NCI-H2081 (cell line): ENCODE measurements at regions not wholly inside any gene's neighbourhood (a gene's known extent, or its start where the extent isn't known, plus 50 kb on each side); places are given as distances from the start of the nearest gene placed in this dataset.
A peak's percentile ranks its signal among the peaks of the same experiment; 100 is the strongest.
"Not testable (repeated sequence)": the region's sequence is repeated elsewhere in the genome, so short reads cannot be mapped to it uniquely, and the experiment has no call there.

Source experiments
- DNase-seq, 2 experiments: peaks; one replicate each; lab custom pipeline; 2025; lab: John Stamatoyannopoulos, UW

DNA sequence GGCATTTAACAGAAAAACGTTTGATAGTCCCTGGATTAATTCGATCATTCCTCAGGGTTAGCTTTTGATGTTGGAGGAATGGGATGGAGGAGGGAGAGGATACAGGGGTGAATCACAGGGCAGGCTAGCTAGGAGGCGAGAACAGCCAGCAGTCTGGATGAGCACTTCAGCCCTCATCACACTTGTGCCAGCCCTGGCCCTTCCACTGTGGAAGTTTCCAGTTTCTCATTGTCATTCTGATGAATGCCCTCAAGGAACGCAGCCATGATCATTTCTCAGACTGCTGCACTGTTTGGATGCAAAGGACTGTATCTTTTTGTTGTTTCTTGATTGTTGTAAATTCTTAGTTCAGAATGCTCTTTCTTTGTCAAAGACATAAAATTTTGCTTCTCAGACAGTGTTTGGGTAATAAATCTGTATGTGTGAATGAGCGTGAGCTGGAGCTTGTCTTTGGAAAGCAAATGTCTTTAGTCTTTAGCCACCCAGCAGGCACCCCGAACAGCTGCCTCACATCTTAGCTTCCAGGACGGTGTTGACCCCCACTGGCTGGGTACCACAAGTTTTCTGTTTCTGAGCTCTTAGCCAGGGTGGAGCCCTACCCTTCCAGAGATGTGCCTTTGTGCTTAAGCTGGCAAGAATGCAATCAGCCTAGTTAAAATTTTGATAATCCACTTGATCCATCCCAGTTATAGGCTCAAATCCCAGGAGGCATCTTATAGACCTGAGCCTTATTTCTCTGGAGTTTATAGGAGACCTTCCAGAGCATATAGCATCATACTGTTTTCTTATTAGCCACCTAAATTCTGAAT, 121.1 kb downstream of the PDCD6IP start:
- DNase-seq: no peak

DNA sequence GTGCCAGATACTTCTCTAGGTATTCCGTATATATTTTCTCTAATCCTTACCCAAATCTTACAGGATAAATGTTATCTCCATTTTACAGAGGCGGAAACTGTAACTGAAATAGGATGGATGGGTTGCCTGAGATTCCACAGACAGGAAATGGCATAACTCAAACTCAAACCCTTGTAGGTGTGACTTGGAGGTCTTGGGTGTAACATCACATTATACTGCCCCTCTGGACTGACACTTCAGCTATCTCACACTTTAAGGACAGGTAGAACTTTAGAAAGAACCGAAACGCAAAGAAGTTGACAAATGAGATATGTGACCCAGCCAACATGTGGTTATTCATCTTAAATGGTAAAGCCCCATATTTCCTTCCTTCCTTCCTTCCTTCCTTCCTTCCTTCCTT, 122.1 kb downstream of the PDCD6IP start:
- DNase-seq: no peak

DNA sequence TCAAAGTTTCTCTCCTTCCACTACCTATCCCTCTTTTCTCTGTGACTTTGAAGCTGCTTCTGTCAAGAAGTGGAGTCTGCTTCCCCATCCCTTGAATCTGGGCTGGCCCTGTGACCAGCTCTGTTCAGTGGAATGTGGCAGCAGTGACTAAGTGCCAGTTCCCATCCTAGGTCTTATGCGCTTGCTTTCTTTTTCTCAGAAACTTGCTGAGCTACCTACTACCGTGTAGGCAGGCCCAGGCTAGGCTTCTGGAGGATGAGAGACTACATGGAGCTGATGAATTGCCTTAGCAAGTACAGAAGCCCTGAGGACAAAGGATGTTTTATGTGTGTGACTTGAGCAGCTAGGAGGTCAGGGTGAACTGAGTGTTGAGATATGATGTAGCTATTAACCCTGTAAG, 123.2 kb downstream of the PDCD6IP start:
- no peak for DNase-seq

GRCh38 chr3:33926998-33927605, 128.7 kb downstream of the PDCD6IP start:
- DNase-seq: no peak

GRCh38 chr3:33929813-33930212, 131.4 kb downstream of the PDCD6IP start:
- DNase-seq: no peak

- DNase-seq: no peak
These were observed 133.1 kb downstream of the PDCD6IP start for GRCh38 chr3:33931512-33931911.

- no peak for DNase-seq
These were observed 133.8 kb downstream of the PDCD6IP start for GRCh38 chr3:33932010-33932764.

- DNase-seq: no peak
These were observed 137.9 kb downstream of the PDCD6IP start for GRCh38 chr3:33936171-33936920.

GRCh38 chr3:33936921-33937525, 138.6 kb downstream of the PDCD6IP start:
- peak; percentile 44 to 73 for DNase-seq

- no peak for DNase-seq
These were observed 139.2 kb downstream of the PDCD6IP start for GRCh38 chr3:33937628-33938027.

GRCh38 chr3:33940149-33940548, 141.7 kb downstream of the PDCD6IP start:
- no peak for DNase-seq

DNA sequence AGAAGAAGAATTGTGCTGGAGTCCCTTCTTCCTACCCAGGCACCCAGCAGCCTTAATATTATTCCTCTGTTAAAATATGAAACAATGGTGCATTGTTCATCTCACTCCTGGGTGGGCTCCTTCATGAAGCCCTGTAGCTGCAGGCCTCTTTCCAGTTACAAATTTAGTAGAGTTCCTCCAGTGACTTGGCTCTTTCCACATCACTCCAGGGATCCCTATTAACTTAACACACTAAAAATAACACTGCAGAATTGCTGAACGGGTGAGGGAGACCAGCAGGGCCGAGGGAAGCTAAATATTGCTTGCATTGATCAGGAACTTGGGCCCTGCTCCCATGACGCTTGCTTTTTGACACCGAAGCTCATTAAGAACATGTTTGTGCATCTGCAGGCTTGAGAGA, 142.3 kb downstream of the PDCD6IP start:
- no peak for DNase-seq

DNA sequence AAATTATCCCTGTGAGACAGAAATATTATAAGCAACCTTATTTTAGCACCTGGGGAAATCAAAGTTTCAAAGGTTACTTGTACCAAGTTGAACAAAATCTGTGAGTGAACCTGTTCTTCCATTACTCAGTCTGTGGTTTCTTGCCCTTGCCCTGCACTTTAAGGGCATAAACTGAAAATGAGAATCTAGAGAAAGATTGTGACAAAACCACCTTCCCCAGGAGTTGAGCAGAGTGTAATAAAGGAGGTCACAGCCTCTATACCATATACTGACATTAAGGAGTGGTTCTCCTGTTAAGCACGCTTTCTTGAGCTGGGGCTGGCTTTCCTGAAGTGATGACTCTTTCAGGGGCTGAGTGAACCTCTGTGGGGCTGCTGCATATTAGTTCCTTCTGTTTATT, 143.4 kb downstream of the PDCD6IP start:
- no peak for DNase-seq

DNA sequence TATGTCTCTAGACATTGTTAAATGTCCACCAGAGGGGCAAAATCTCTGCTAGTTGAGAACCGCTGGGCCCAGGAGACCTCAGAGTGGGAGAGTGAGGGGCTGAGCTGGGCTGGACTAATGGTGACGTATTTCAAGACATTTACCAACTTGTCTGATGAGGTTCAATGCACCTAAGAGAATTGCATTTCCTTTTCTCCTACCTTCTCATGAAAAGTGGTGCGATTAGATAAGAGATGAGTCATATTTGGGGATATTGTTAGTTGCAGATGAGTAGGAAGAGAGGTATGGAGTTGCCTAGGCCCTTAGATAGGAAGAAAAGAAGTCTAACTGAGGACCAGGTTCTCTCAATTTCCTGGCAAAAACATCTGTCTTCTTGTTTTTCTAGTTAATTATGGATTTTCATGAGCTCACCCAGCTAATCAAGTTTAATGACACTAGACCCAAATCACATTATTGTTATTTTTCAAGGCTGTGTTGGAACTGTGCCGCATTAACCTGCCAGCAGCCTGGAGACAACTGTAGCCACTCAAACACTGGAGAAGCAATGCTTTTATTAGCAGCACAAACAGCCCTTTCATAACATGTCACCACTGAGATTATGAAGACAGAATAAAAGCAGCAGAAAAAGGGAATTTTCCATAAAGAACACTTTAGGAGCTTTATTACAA, 144.2 kb downstream of the PDCD6IP start:
- DNase-seq: no peak

DNA sequence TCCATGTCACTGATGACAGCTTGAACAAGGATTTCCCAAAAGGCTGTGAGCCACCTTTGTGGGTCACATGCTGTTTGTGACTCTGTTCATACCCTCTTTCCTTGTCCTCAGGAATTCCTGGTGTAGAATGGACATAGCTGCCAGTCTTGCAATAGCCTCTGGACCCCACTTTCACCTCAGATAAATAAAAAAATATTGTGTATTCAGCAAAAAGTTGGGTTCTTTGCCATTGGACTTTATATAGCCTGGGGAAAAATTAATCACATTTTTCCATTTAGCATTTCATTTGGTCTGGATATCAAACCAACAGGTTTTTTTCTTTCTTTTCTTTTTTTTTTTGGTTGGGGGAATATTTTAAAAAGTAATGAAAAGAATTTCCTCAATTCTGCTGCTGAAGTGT, 144.8 kb downstream of the PDCD6IP start:
- no peak for DNase-seq

GRCh38 chr3:33946612-33947011, 148.2 kb downstream of the PDCD6IP start:
- DNase-seq: not testable (repeated sequence)

- no peak for DNase-seq
These were observed 149.1 kb downstream of the PDCD6IP start for GRCh38 chr3:33947272-33948195.

DNA sequence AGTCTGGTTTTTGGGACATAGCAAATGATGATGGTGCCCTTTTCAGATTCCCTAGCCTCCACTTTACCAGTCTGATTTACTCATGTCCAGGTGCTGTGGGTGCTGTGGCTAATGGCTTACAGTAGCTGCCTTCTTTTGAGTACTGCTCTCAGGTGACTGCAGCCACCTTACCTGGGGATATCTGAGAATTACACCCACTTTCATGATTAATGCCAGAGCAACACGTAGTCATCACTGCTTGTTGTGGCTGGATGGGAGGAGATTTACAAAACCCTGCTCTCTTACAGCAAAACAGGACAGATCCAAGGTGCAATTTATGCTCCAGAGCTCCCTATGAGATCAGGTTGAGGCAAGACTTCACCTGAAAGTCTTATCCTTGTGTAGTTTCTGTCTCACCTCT, 150.6 kb downstream of the PDCD6IP start:
- no peak for DNase-seq

DNA sequence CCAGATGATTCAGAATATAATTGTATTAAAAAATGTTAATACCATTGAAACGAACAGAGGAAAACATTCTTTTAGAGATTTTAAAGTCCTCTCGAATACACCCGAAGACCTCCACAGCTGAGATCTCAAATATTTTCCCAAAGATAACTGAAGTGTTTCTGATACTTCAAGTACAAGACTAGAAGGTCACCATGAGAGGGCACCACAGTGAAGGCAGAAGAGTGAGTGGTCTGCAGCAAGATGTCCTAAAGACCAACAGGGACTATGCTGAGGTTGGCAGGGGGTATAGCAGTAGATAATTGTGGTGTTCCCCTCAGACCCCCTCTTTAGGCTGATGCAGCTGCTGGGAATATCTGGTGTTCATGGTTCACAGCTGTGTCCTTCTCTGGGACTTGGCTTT, 156.5 kb downstream of the PDCD6IP start:
- no peak for DNase-seq

DNA sequence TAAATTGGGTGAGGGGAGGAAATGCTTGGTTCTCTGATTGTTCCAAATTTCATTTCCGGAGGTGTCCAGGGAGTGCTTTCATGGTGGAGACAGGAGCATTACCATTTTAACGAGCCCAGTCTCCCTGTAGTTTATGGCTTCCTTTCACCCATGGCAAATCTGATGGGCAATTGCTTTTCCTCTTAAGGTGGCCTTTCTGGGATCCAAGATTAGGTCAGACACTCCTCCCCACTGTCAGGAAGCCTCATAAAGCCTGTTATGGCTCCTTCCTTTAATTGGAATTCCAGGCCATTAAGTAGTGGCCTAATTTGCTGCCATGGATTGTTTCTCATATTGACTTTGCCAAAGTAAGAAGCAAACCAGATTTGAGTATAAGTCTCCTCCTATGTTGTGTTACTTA, 157.8 kb downstream of the PDCD6IP start:
- DNase-seq: no peak
